ENCODE measurements at regions not wholly inside any gene's neighbourhood (a gene's known extent, or its start where the extent isn't known, plus 50 kb on each side); places are given as distances from the start of the nearest gene placed in this dataset.
"Not testable (repeated sequence)": the region's sequence is repeated elsewhere in the genome, so short reads cannot be mapped to it uniquely, and the experiment has no call there.

DNA sequence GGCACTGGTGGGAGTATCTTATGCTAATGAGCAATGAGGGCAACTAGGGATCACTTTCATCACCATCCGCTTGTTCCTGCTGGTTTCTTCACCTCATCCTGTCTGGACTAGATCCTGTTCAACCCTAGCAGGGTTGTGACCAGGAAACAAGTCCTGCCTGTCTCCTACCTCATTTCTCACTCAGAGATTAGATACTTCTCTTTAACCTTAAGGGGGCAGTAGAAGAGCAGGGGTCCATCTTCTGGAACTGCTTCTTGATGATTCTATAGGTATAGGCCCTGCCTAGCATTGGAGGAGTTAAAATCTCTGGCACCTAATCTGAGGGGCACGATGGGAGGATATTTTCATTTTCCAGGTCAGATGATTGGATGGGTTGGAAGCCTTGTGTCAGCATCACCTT lies 415.5 kb downstream of the TGIF2LX start:
- DNase-seq: not testable (repeated sequence)

- not testable (repeated sequence) for DNase-seq
Measured at GRCh38 chrX:90369632-90370031, 447.9 kb downstream of the TGIF2LX start.

- not testable (repeated sequence) for DNase-seq
Measured at GRCh38 chrX:90398020-90398419, 476.3 kb downstream of the TGIF2LX start.

DNA sequence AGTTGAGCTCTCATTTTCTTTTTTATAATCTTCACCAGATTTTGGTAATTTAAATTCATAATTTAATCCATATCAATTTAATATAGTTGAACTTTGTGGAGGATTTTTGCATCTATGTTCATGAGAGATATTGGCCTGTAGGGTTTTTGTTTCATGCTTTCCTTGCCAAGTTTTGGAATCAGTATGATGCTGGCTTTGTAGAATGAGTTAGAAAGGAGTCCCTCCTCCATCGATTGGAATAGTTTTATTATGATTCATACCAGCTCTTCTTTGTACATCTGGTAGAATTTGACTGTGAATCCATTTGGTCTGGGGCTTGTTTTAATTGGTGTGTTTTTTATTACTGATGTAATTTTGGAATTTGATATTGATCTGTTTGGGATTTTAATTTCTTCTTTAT lies 480.5 kb downstream of the TGIF2LX start:
- not testable (repeated sequence) for DNase-seq

DNA sequence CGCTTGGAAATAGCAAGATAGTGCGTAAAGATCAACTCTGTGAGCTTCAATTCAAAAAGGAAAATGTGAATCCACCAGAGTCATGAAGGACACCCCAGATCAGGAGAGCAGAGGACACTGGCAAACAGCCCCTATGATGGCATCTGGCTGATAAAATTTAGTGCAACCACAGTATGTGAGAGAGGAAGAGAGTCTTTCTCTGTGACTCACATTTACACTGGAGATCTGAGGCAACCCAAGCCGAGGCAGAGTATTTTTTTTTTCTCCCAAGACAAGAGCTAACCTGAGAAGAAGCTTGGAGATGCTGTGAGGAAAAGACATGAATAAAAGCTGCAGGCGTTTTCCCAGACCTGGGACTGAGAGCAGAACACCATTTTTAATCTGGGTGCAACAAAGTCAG lies 482.2 kb downstream of the TGIF2LX start:
- DNase-seq: not testable (repeated sequence)

DNA sequence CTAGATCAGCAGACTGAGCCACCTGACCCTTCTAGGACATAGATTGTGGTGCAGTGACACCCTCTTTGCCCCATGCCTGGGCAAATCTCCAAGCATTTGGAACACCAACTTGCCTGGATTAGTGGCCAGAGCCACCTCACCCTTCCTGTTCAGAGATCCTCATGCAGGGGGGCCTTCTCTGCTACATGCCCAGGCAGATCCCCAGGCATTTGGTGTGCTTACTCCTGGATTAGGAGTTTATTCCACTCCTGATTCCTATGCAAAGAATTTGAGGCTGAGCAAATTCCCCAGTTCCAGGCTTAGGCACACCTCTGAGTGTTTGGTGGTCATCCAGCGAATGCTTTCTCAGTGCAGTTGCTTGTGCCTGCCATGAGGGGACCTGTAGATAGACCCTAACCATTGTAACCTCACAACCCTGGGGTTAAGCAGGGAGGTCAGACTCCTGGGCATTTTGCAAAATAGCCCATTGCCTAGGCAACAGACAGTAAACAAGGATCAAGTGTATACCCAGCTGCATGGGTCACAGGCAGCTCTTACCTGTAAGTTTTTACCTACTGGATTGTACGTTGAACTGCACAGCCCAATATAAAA lies 483.2 kb downstream of the TGIF2LX start:
- DNase-seq: not testable (repeated sequence)

- DNase-seq: not testable (repeated sequence)
Measured at GRCh38 chrX:90453770-90454338, 532.1 kb downstream of the TGIF2LX start.

GRCh38 chrX:90458071-90458899 lies 536.6 kb downstream of the TGIF2LX start:
- DNase-seq: peak in 1 of 2 experiments; percentile 2

DNA sequence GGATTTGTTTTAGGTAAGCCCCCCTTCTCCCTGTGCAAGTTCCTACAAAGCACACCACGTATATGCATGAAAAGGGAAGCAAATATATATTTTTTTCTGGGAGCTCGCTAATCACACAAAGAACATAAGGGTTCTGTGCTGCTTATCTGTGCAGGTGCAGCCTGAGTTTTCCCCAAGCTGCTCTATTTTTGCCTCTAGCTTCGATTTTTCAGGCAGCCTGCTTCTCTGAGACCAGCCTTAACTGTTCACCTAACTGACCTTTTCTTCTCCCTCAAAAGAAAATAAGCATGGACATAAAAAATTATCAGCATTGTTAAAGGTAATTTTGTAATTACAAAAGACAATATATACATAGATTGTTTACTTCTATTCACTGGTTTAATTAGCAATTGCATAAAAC lies 552.7 kb downstream of the TGIF2LX start:
- not testable (repeated sequence) for DNase-seq

DNA sequence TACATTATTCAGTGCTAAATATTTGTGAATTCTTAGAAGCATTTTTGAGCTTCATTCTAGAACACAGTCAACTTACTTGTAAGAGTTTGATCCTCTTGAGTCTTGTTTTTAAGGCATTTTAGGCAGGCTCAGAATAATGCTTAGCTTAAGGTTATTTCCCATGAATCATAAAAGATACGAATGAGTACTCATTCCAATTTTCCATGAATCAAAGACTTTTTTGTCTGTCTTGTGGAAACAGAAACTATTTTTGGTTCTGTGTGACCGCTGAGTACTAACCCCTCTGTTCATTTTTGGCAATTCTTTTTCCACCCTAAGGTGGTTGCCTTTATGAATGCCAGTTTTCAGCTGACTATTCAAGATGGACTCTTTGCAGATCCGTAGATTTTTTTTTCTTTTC lies 563.7 kb downstream of the TGIF2LX start:
- not testable (repeated sequence) for DNase-seq

GRCh38 chrX:90521284-90521683 lies 599.6 kb downstream of the TGIF2LX start:
- not testable (repeated sequence) for DNase-seq

- DNase-seq: not testable (repeated sequence)
Measured at GRCh38 chrX:90524383-90524968, 602.8 kb downstream of the TGIF2LX start.

All from erythroblast (primary cell).